HG02571 (cell line): ENCODE measurements at regions not wholly inside any gene's neighbourhood (a gene's known extent, or its start where the extent isn't known, plus 50 kb on each side); places are given as distances from the start of the nearest gene placed in this dataset.

ENCODE experiments used
- ATAC-seq: cut with Tn5 transposase; IDR thresholded peaks from one replicate; pipeline ENCODE4 v1.9.1; 2021; ENCODE audit warnings: mild to moderate bottlenecking, moderate library complexity; ENCODE audit not compliant: unreplicated experiment

GRCh38 chr4:31349907-31350306, 629.7 kb downstream of the PCDH7 start:
- ATAC-seq, result no peak

GRCh38 chr4:31351695-31352094, 631.5 kb downstream of the PCDH7 start:
- ATAC-seq, result no peak

- no peak for ATAC-seq
Observed at GRCh38 chr4:31356839-31357238, 636.7 kb downstream of the PCDH7 start.

- no peak for ATAC-seq
Observed at GRCh38 chr4:31360786-31361185, 640.6 kb downstream of the PCDH7 start.

- no peak for ATAC-seq
Observed at GRCh38 chr4:31362756-31363155, 642.6 kb downstream of the PCDH7 start.

GRCh38 chr4:31365006-31365690, 645.0 kb downstream of the PCDH7 start:
- ATAC-seq, result no peak

- ATAC-seq, result no peak
Observed at GRCh38 chr4:31366041-31366440, 645.9 kb downstream of the PCDH7 start.

- ATAC-seq, result peak; percentile 89
Observed at GRCh38 chr4:31370866-31371465, 650.8 kb downstream of the PCDH7 start.

- no peak for ATAC-seq
Observed at GRCh38 chr4:31374256-31374960, 654.2 kb downstream of the PCDH7 start.

GRCh38 chr4:31375936-31376335, 655.8 kb downstream of the PCDH7 start:
- no peak for ATAC-seq

- ATAC-seq, result no peak
Observed at GRCh38 chr4:31379364-31379763, 659.2 kb downstream of the PCDH7 start.

- no peak for ATAC-seq
Observed at GRCh38 chr4:31383767-31384166, 663.6 kb downstream of the PCDH7 start.

GRCh38 chr4:31390849-31391248, 670.7 kb downstream of the PCDH7 start:
- no peak for ATAC-seq

- ATAC-seq, result no peak
Observed at GRCh38 chr4:31391976-31392375, 671.8 kb downstream of the PCDH7 start.

- ATAC-seq, result no peak
Observed at GRCh38 chr4:31392923-31393322, 672.8 kb downstream of the PCDH7 start.

- no peak for ATAC-seq
Observed at GRCh38 chr4:31408121-31408520, 688.0 kb downstream of the PCDH7 start.

GRCh38 chr4:31411565-31411964, 691.4 kb downstream of the PCDH7 start:
- no peak for ATAC-seq

- ATAC-seq, result no peak
Observed at GRCh38 chr4:31415629-31416028, 695.5 kb downstream of the PCDH7 start.

GRCh38 chr4:31416498-31416897, 696.3 kb downstream of the PCDH7 start:
- no peak for ATAC-seq

- no peak for ATAC-seq
Observed at GRCh38 chr4:31417040-31417439, 696.9 kb downstream of the PCDH7 start.

- ATAC-seq, result no peak
Observed at GRCh38 chr4:31422006-31422405, 701.8 kb downstream of the PCDH7 start.

GRCh38 chr4:31427691-31428090, 707.5 kb downstream of the PCDH7 start:
- no peak for ATAC-seq
